H1 (cell line): ENCODE measurements at regions not wholly inside any gene's neighbourhood (a gene's known extent, or its start where the extent isn't known, plus 50 kb on each side); places are given as distances from the start of the nearest gene placed in this dataset.

Experiments
- ATF3 ChIP-seq: IDR thresholded peaks from 2 replicates; pipeline ENCODE4 v1.6.1; 2011; ENCODE audit warnings: low read depth, mild to moderate bottlenecking, low read length; ENCODE audit not compliant: insufficient read depth
- EZH2 ChIP-seq: fragments of 200-600 bp; sonication (generic); IDR thresholded peaks from 2 replicates; pipeline ENCODE4 v1.7.1; 2012; ENCODE audit warnings: low read depth, mild to moderate bottlenecking, moderate library complexity, low read length, inconsistent platforms; ENCODE audit not compliant: severe bottlenecking
- HDAC6 ChIP-seq: IDR thresholded peaks from one replicate; pipeline ENCODE4 v1.7.1; 2012; ENCODE audit warnings: low read depth, mild to moderate bottlenecking, inconsistent platforms, low read length, moderate library complexity
- JUN ChIP-seq: IDR thresholded peaks from 2 replicates; pipeline ENCODE4 v1.6.1; 2011; ENCODE audit warnings: low read depth, mild to moderate bottlenecking, improper control_type of control experiment, low read length
- KDM5A ChIP-seq: fragments of 200-600 bp; IDR thresholded peaks from 2 replicates; pipeline ENCODE4 v1.7.1; 2012; ENCODE audit warnings: mild to moderate bottlenecking, low read length, inconsistent platforms, mixed read lengths

DNA sequence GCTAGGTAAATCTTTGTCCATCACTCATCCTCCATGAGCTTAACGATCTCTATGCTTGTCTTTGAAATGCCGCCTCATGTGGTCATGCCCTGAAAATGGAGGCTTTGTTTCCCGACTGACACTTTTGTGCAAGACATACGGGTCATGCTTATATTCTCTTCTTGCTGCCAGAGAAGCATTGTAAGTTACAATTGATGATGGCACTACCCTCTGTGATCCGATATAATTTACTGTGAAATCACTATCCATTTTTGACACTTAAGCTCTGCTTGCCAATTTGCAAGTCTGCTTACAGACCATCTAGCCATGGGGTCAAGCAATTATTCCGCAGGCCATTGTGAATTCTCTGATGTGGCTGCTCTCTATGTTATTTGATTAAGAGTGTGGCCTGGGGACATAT lies 650.0 kb downstream of the FLRT2 start (continued):
- TF ChIP-seq JUN (no peak), EZH2 (no peak), ATF3 (no peak), HDAC6 (no peak), KDM5A (no peak)
